Chondrocyte (in vitro differentiated cells): ENCODE measurements at regions not wholly inside any gene's neighbourhood (a gene's known extent, or its start where the extent isn't known, plus 50 kb on each side); places are given as distances from the start of the nearest gene placed in this dataset.

ENCODE experiments used
- DNase-seq: peaks from one replicate; pipeline ENCODE4 v3.0.0; 2021; ENCODE audit warnings: mixed read lengths, low spot score
- H3K27ac Mint-ChIP-seq: one replicate; pipeline ENCODE4 v1.8.0; 2021; ENCODE audit warnings: mild to moderate bottlenecking, moderate library complexity, mixed read lengths; ENCODE audit not compliant: unreplicated experiment
- H3K27me3 Mint-ChIP-seq: 2 replicates; pipeline ENCODE4 v1.8.0; 2021; ENCODE audit warnings: low read depth, mixed read lengths
- H3K36me3 Mint-ChIP-seq: 2 replicates; pipeline ENCODE4 v1.8.0; 2021; ENCODE audit warnings: low read depth, mixed read lengths
- H3K4me1 Mint-ChIP-seq: 2 replicates; pipeline ENCODE4 v1.8.0; 2021; ENCODE audit warnings: low read depth, mild to moderate bottlenecking, mixed read lengths
- H3K4me3 Mint-ChIP-seq: one replicate; pipeline ENCODE4 v1.8.0; 2021; ENCODE audit warnings: mild to moderate bottlenecking, moderate library complexity, mixed read lengths; ENCODE audit not compliant: unreplicated experiment
- H3K9me3 Mint-ChIP-seq: 2 replicates; pipeline ENCODE4 v1.8.0; 2021; ENCODE audit warnings: low read depth, mixed read lengths
- TF ChIP-seq, protein P1 (sequence below): fragments of 200-600 bp; sonication (generic); IDR thresholded peaks from 2 replicates; pipeline ENCODE4 v1.5.0; 2021; ENCODE audit warnings: antibody characterized with exemption, mild to moderate bottlenecking, moderate library complexity

DNA sequence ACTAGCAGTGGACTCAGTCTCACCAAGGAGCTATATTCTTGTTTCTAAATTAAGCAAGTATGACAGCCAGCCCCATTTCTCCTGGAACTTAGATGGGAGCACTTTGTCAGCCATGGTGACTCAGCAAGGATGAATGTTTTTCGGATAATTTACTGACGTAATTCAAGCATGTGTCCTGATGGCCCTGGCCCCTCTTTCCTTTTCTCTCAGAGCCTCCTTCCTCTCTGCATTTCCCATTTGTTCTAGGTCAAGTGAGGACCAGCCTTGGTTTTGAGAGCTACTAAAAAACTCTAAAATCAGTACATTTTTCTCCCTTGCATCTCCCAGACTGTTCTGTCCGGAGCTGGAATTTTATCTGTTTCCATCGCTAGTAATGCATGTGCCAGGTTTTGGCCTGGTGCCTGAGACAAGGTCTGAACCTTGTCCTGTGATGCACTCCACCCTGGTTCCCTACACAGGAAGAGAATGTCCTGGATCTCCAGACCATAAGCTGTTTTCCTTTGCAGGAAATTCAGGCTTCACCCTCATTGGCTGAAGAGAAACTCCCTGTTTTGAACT is 256.6 kb upstream of the ROPN1 start:
- H3K27me3 Mint-ChIP-seq, result no peaks in the 10 kb centered on the region
- H3K4me3 Mint-ChIP-seq, result peak overlapping the region; percentile 18
- peak overlapping the region; percentile 93 for H3K27ac Mint-ChIP-seq
- TF ChIP-seq, protein P1, sequence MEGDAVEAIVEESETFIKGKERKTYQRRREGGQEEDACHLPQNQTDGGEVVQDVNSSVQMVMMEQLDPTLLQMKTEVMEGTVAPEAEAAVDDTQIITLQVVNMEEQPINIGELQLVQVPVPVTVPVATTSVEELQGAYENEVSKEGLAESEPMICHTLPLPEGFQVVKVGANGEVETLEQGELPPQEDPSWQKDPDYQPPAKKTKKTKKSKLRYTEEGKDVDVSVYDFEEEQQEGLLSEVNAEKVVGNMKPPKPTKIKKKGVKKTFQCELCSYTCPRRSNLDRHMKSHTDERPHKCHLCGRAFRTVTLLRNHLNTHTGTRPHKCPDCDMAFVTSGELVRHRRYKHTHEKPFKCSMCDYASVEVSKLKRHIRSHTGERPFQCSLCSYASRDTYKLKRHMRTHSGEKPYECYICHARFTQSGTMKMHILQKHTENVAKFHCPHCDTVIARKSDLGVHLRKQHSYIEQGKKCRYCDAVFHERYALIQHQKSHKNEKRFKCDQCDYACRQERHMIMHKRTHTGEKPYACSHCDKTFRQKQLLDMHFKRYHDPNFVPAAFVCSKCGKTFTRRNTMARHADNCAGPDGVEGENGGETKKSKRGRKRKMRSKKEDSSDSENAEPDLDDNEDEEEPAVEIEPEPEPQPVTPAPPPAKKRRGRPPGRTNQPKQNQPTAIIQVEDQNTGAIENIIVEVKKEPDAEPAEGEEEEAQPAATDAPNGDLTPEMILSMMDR, result no peak
- H3K4me1 Mint-ChIP-seq, result peaks cover 26% of the 10 kb centered on the region
- H3K9me3 Mint-ChIP-seq, result no peaks in the 10 kb centered on the region
- peaks cover 4% of the 10 kb centered on the region for H3K36me3 Mint-ChIP-seq
- DNase-seq, result no peak

GRCh38 chr3:124249038-124249437 is 257.1 kb upstream of the ROPN1 start:
- DNase-seq, result no peak
- no peaks in the 10 kb centered on the region for H3K9me3 Mint-ChIP-seq
- TF ChIP-seq, protein P1, result no peak
- no peaks in the 10 kb centered on the region for H3K27me3 Mint-ChIP-seq
- H3K4me1 Mint-ChIP-seq, result peaks cover 26% of the 10 kb centered on the region
- H3K4me3 Mint-ChIP-seq, result peak overlapping the region; percentile 18
- peak overlapping the region; percentile 93 for H3K27ac Mint-ChIP-seq
- peaks cover 4% of the 10 kb centered on the region for H3K36me3 Mint-ChIP-seq

DNA sequence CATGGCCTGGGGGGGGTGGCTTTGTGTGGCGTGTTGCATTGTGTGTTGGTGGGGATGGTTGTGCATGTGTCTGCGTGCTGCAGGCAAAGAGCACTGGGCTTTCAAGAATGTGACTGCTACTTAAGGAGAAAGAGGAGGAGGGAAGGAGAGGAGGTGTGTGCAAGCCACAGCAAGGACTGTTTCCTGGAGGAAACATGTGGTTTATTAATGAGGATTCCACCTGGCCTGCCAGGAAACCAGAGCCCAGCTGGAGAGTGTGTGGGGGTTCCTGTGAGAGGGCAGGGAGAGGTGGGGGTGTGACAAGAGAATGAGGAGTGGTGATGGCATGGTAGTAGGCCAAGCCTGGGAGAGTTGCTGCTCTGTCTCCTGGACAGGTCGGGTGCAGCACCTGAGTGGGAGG is 258.1 kb upstream of the ROPN1 start:
- Mint-ChIP-seq H3K27ac (no peak overlapping the region), H3K9me3 (no peaks in the 10 kb centered on the region), H3K27me3 (no peaks in the 10 kb centered on the region), H3K4me3 (no peak overlapping the region), H3K4me1 (peaks cover 26% of the 10 kb centered on the region), H3K36me3 (peaks cover 3% of the 10 kb centered on the region)
- no peak for DNase-seq
- TF ChIP-seq, protein P1, result no peak

DNA sequence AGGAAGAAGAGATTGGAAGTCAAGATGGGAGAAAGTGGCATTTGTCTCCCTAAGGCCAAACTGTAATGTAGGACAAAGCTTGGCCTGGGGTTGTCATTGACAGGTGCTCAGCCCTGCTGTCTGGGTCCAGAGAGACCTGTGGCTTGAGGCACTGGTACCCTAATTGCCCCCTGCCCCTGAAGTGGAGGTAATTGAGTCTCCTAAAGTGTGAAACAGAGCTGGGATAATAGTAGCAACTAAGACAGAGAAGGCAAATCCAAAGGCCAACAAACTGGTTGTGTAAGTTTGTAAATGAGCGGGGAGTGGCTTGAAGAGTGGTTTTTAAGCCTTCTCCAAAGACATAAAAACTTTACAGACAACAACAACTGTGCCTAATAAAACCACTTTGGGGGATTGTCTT is 264.2 kb upstream of the ROPN1 start:
- Mint-ChIP-seq H3K4me3 (no peak overlapping the region), H3K27me3 (no peaks in the 10 kb centered on the region), H3K9me3 (no peaks in the 10 kb centered on the region), H3K36me3 (peaks cover 2% of the 10 kb centered on the region), H3K27ac (no peak overlapping the region), H3K4me1 (peaks cover 30% of the 10 kb centered on the region)
- TF ChIP-seq, protein P1, result no peak
- DNase-seq, result no peak

DNA sequence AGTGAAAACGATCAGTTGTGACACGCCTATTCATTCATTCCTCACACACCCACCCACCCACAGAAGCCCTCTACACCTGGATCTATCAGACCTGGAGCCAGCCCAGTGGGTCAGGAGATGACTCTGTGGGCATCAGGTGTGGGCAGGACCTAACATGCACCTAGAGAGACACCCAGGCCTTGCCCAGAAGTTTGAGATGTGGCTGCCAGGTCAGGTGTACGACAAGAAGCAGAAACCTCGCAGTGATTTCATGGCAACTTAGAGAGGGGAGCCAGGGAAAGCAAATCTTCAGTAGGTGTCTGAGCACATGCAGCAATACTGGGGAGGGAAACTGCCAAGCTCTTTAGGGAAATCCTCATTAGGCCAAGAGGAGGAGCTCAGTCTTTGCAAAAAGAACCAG is 264.7 kb upstream of the ROPN1 start:
- Mint-ChIP-seq H3K36me3 (peaks cover 2% of the 10 kb centered on the region), H3K9me3 (no peaks in the 10 kb centered on the region), H3K4me3 (no peak overlapping the region), H3K4me1 (peaks cover 34% of the 10 kb centered on the region), H3K27me3 (no peaks in the 10 kb centered on the region), H3K27ac (no peak overlapping the region)
- no peak for DNase-seq
- TF ChIP-seq, protein P1, result no peak
